Neural cell (in vitro differentiated cells): ENCODE measurements at regions not wholly inside any gene's neighbourhood (a gene's known extent, or its start where the extent isn't known, plus 50 kb on each side); places are given as distances from the start of the nearest gene placed in this dataset.

Experiments used
- EZH2 ChIP-seq: fragments of 200-600, 300-800 bp; shearing (Covaris generic), sonication (generic); IDR thresholded peaks from 2 replicates; pipeline ENCODE4 v1.6.1; 2014; ENCODE audit warnings: antibody characterized with exemption, low read length, borderline replicate concordance, mild to moderate bottlenecking; ENCODE audit not compliant: insufficient read depth, poor library complexity, severe bottlenecking
- RAD21 ChIP-seq: fragments of 450-650 bp; conservative IDR thresholded peaks from 2 replicates; pipeline ENCODE4 v1.6.1; 2014; ENCODE audit warnings: antibody characterized with exemption, mild to moderate bottlenecking, moderate library complexity
- SMC3 ChIP-seq: fragments of 450-650 bp; conservative IDR thresholded peaks from 2 replicates; pipeline ENCODE4 v1.6.1; 2014; ENCODE audit warnings: antibody characterized with exemption, mild to moderate bottlenecking, moderate library complexity; ENCODE audit not compliant: poor library complexity
- TF ChIP-seq, protein P1 (sequence below): fragments of 450-650 bp; IDR thresholded peaks from 2 replicates; pipeline ENCODE4 v1.5.1; 2014; ENCODE audit warnings: antibody characterized with exemption, mild to moderate bottlenecking, moderate library complexity; ENCODE audit not compliant: poor library complexity, severe bottlenecking

DNA sequence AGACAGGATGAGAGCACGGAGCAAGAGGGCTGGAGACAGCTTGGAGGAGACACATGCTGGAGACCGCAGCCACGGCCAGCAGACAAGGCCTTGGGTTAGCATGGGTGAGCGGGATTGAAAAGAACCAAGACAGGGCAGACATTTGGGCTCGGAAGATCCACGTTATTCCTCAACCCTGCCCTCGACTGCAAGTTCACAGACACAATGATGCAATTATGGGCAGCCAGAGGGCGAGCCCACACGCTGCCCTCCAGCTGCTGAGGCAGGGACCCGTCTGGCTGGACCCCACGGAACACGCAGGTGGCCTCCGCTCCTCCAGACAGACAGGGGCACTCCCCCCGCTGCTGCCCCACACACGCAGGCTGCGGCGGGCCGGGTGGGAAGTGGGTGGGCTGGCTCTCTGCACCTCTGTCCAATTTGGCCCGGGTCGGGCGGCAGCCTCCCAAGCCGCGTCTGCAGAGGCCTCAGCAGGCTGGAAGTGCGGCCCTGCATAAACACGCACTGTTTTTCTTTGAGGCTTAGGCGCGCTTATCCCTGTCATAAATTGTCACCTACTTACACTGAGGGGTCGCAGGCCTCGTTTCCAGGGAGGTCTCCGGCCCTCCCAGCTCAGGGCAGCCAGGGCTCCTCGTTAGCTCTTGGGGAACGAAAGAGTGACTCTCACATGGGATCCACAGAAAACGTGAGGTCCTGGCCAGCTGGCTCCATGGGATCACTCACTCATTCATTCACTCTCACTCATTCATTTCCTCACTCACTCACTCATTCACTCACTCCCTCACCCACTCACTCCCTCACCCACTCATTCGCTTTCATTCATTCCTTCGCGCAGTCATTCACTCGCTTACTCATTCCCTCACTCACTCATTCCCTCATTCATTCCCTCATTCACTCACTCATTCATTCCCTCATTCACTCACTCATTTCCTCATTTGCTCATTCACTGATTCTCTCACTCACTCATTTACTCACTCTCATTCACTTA, 303.9 kb downstream of the C16orf95 start:
- TF ChIP-seq, protein P1, sequence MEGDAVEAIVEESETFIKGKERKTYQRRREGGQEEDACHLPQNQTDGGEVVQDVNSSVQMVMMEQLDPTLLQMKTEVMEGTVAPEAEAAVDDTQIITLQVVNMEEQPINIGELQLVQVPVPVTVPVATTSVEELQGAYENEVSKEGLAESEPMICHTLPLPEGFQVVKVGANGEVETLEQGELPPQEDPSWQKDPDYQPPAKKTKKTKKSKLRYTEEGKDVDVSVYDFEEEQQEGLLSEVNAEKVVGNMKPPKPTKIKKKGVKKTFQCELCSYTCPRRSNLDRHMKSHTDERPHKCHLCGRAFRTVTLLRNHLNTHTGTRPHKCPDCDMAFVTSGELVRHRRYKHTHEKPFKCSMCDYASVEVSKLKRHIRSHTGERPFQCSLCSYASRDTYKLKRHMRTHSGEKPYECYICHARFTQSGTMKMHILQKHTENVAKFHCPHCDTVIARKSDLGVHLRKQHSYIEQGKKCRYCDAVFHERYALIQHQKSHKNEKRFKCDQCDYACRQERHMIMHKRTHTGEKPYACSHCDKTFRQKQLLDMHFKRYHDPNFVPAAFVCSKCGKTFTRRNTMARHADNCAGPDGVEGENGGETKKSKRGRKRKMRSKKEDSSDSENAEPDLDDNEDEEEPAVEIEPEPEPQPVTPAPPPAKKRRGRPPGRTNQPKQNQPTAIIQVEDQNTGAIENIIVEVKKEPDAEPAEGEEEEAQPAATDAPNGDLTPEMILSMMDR, result no peak
- TF ChIP-seq RAD21, result no peak
- no peak for TF ChIP-seq EZH2
- TF ChIP-seq SMC3, result no peak
